G401 (cell line): ENCODE measurements at regions not wholly inside any gene's neighbourhood (a gene's known extent, or its start where the extent isn't known, plus 50 kb on each side); places are given as distances from the start of the nearest gene placed in this dataset.
"Not testable (repeated sequence)": the region's sequence is repeated elsewhere in the genome, so short reads cannot be mapped to it uniquely, and the experiment has no call there.

ENCODE experiments used
- DNase-seq: peaks from one replicate; pipeline ENCODE4 v3.0.0-alpha.2; 2015; ENCODE audit warnings: low spot score
- in situ Hi-C: cut with HindIII; loops from 2 replicates; pipeline ENCODE4 v1.10.0; 2016; ENCODE audit warnings: low sequenced_read_pairs, mixed read lengths

DNA sequence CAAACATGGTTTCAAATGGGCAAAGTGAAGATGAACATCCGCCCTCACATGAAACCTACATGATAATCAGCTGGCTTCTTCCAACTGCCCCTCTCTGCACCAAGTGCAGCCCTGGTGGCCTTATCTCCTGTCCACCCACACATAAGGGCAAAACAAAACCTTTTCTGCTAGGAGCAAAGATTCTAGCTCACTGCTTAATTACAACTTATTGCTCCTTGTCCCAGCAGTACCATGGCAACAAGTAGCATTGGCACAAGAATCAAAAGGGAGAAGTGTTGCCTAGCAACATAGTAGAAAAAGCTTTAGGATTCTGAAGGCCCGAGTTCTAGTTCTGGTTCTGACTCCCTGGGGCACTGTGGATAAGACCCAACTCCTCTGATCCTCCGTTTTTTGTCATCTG, 68.7 kb upstream of the BMAL1 start:
- DNase-seq, result no peak
- in situ Hi-C loops, result no loop called here

GRCh38 chr11:13209379-13209778, 68.2 kb upstream of the BMAL1 start:
- in situ Hi-C loops, result no loop called here
- no peak for DNase-seq

- in situ Hi-C loops, result no loop called here
- DNase-seq, result peak; percentile 87
These were observed 67.2 kb upstream of the BMAL1 start for GRCh38 chr11:13210424-13210823.

DNA sequence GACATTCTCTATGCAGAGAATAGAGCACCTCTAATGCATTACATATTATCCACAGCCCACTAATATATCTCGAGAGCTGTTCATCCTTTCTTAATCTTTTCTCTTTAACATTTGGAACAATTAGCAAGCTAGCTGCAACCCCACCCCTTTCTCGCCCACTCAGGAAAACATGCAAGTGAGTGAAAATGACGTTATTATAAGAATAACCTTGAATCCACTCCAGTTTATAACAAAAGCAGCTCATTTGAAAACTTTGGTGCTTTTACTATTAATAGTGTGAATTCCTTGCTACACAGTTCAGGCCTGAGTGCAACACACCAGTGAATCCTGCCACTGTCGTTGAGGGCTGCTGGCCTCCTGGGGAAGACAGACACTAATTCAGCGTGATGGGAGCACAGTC, 63.3 kb upstream of the BMAL1 start:
- no peak for DNase-seq
- in situ Hi-C loops, result no loop called here

DNA sequence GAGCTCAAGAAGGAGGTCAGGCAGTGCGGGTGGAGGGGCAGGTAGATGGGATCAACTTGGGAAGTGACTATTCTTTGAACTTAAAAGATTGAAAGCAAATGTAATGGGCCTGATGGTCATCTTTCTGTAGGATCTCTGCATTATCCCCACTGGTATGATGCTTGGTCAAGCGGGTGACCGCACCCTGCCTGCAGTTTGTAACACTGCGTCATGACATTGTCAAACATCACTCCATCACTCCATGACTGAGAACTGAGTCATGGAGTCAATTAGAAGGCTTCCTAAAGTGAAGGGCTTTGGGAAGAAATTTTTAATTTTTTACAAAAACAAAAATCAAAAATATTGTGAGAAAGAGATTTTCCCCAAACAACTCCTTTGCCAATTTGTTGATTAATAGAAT, 62.4 kb upstream of the BMAL1 start:
- in situ Hi-C loops, result no loop called here
- DNase-seq, result no peak

DNA sequence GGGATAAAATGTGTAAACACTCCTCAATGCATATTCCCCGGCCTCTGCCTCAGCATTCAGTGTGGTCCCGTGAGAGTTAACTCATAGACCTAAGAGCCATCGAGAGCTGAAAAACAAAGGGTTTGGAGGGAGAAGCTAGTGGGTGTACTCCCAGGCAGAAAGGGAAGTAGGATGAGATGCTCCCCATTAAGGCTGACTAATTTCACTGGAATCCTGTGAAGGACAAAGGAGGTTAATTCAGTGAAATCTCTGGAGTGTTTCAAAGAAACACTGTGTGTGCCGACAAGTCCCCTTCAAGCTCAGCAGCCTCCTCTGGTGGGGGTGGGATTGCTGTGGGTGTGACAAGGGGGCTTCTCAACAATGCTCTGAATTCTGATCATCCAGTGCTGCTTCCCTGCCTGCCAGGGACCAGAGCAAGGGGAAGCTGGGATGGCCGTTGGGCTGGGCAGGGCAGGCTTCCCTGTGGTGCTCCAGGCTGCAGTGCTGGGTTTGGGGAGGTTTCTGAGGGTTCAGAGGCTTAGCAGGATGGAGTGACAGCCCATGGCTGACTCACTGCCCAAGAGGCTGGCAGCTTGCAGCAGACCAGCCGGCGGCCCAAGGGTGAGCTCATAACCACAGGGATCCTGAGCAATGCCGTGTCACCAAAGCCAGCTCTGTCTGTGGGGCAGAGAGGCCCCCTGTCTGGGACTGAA, 61.4 kb upstream of the BMAL1 start:
- DNase-seq, result no peak
- in situ Hi-C loops, result no loop called here

GRCh38 chr11:13216711-13217075, 60.9 kb upstream of the BMAL1 start:
- DNase-seq, result no peak
- in situ Hi-C loops, result no loop called here

GRCh38 chr11:13218685-13219084, 58.9 kb upstream of the BMAL1 start:
- in situ Hi-C loops, result not testable (repeated sequence)

GRCh38 chr11:13220148-13220547, 57.4 kb upstream of the BMAL1 start:
- in situ Hi-C loops, result no loop called here
- no peak for DNase-seq

More at GRCh38 chr11:13218685-13219084, 58.9 kb upstream of the BMAL1 start:
- not testable (repeated sequence) for DNase-seq

GRCh38 chr11:13221722-13222121, 55.9 kb upstream of the BMAL1 start:
- in situ Hi-C loops, result no loop called here
- no peak for DNase-seq

- DNase-seq, result no peak
- in situ Hi-C loops, result no loop called here
These were observed 55.3 kb upstream of the BMAL1 start for GRCh38 chr11:13222285-13222684.

DNA sequence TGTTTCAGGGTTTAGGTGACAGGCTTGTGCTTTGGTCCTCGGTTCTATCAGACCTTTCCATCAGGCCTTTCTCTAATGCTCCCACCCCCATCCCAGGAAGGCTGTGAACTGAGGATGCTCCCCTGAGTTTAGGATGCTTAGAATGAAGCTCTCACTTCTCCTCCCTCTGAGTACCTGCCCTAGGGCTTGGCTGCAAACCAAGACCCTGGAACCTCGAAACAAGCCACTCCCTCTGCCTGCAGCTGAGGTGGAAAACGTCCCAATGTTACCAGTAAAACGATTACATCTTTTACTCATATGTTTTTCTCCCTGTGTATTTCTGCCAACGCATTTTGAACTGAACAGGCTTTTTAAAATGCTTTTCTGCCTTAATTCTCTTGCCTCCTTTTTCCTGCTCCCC, 54.5 kb upstream of the BMAL1 start:
- in situ Hi-C loops, result no loop called here
- DNase-seq, result no peak

DNA sequence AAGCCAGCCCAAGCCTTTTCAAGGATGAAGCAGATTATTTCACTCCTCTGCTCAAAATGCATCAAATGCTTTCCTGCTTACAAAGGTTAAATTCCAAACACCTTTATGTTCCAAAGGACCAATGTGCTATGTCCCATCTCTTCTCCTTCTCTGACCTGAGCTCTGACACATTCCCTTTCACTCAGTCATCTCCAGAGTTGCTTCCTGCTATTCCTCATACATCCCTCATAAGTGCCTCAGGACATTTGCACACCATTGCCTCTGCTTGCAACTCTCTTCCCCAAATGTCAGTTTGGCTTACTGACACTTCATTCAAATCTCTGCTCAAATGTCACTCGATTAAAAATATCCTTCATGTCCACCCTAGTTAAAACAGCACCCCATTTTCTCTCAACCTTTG, 53.3 kb upstream of the BMAL1 start:
- in situ Hi-C loops, result no loop called here
- DNase-seq, result no peak

DNA sequence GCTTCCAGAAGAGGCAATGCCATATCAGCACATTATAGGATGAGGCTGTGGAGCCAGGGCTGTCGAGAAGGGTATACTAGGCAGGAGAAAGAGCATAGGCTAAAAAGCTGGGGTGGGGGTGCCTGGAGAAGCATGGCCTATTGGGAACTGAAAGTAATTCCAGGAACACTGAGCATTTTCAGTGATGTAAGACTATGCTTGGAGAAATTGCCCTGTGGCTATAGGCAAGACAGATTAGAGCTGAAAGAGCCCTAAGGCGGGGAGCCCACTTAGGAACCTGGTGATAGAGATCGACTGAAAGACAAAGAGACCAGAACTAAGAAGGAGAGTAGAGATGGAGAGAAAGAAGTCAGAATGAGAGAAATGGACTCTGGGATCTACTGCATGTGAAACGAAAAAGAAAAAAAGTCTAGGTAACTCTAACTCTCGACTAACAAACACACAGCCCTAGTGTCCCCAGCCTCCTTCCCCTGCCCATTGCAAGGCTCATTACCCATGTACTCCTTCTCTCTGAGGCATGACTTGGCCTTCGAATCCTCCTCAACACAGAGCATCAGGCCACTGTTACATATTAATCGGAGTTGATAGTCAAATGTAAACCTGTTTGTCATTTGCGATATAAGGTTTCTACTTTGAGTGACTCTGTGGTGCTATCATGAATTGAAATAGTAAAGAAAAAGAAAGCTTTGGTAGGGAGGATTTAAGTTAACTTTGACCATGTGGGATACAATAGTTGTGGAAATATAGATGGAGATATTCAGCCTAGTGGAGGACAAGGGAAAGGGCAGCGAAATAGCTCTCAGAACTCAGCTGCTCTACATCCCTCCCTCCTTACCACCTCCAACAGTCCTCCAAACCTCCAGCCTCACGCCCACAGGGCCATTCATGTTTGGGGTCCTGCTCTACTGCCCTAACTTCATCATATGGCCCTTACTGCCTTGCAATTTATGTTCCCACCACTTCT, 52.3 kb upstream of the BMAL1 start:
- in situ Hi-C loops, result no loop called here
- no peak for DNase-seq

DNA sequence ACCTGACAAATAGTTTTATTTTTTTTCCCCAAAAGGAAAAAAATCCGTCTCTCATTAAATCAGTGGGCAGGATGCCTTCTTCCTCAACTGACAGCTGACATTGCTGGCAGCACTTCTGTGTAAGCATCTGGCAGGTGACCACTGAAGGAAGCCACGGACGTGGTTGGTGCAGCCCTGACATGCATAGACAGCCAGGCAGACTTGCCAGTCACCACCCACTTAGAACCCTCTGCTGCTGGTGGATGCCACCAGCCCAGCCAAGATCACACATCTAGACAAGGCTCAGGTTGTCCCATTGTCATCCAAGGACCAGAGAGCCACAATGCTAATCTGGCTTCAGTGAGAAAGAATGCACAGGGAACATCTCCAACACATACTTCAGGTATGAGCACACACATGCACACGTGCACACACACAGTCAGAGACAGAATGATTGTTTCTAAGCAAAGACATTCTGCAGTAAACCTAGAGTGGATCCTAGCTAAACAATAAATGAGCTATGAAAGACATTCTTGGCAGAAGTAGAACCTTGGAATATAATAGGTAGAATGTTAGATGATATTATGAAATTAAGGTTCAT, 49.8 kb upstream of the BMAL1 start:
- no peak for DNase-seq
- in situ Hi-C loops, result no loop called here
